GM12865 (cell line): ENCODE measurements at regions not wholly inside any gene's neighbourhood (a gene's known extent, or its start where the extent isn't known, plus 50 kb on each side); places are given as distances from the start of the nearest gene placed in this dataset.
"Not testable (repeated sequence)": the region's sequence is repeated elsewhere in the genome, so short reads cannot be mapped to it uniquely, and the experiment has no call there.

Source experiments
- DNase-seq: peaks from one replicate; pipeline ENCODE4 v3.0.0; 2010; ENCODE audit warnings: low read depth
- H3K4me3 ChIP-seq: 2 replicates; pipeline ENCODE4 v1.5.1; 2011; ENCODE audit warnings: mild to moderate bottlenecking, low read depth, low read length, control low read depth
- TF ChIP-seq, protein P1 (sequence below): IDR thresholded peaks from 2 replicates; pipeline ENCODE4 v1.5.1; 2011; ENCODE audit warnings: low read length, control low read depth, low read depth, inconsistent platforms; ENCODE audit not compliant: insufficient read depth; ENCODE audit errors: missing control alignments

GRCh38 chrX:1053072-1053471, 159.4 kb downstream of the CRLF2 start:
- no peak for DNase-seq
- H3K4me3 ChIP-seq: no peak overlapping the region
- TF ChIP-seq, protein P1, sequence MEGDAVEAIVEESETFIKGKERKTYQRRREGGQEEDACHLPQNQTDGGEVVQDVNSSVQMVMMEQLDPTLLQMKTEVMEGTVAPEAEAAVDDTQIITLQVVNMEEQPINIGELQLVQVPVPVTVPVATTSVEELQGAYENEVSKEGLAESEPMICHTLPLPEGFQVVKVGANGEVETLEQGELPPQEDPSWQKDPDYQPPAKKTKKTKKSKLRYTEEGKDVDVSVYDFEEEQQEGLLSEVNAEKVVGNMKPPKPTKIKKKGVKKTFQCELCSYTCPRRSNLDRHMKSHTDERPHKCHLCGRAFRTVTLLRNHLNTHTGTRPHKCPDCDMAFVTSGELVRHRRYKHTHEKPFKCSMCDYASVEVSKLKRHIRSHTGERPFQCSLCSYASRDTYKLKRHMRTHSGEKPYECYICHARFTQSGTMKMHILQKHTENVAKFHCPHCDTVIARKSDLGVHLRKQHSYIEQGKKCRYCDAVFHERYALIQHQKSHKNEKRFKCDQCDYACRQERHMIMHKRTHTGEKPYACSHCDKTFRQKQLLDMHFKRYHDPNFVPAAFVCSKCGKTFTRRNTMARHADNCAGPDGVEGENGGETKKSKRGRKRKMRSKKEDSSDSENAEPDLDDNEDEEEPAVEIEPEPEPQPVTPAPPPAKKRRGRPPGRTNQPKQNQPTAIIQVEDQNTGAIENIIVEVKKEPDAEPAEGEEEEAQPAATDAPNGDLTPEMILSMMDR: no peak

DNA sequence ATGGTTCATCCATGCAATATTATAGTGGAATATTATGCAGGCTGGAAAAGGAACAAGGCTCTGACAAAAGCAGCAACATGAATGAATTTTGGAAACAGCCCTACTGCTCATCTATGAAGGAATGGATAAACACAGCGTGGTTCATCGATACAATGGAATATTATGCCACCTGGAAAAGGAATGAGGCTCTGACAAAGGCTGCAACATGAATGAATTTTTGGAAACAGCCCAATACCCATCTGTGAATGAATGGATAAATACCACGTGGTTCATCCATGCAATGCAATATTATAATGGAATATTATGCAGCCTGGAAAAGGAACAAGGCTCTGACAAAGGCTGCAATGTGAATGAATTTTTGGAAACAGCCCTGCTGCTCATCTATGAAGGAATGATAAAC, 160.4 kb downstream of the CRLF2 start:
- TF ChIP-seq, protein P1: no peak

DNA sequence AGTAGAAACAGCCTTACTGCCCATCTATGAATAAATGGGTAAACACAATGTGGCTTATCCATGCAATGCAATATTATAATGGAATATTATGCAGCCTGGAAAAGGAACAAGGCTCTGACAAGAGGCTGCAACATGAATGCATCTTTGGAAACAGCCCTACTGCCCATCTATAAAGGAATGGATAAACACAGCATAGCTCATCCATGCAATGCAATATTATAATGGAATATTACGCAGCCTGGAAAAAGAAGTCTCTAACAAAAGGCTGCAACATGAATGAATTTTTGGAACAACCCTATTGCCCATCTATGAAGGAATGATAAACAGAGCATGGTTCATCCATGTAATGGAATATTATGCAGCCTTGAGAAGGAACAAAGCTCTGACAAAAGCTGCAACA, 161.0 kb downstream of the CRLF2 start:
- TF ChIP-seq, protein P1: no peak
- DNase-seq: no peak
- no peak overlapping the region for H3K4me3 ChIP-seq

More for the DNA sequence above, 160.4 kb downstream of the CRLF2 start:
- no peak for DNase-seq
- H3K4me3 ChIP-seq: no peak overlapping the region

DNA sequence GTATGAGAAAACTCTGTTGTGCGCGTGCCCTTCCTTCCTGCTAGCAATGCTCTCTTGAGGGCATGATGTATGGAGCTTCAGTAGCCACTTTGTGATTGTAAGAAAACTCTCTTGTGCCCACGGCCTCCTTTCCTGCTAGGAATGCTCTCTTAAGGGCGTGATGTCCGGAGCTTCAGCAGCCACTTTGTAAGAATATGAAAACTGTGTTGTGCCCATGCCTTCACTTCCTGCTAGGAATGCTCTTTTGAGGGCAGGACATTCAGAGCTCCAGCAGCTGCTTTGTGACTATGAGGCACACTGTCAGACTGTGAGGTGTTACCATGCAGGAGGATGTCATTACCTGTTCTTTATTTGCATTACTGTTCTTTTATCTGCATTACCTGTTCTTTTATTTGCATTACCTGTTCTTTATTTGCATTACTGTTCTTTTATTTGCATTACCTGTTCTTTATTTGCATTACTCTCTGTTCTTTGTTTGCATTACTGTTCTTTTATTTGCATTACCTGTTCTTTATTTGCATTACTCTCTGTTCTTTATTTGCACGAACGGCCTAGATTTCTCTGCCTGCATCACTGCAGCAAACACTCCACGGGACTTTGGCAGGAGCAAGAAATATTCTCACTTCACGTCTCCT, 166.7 kb downstream of the CRLF2 start:
- no peak overlapping the region for H3K4me3 ChIP-seq
- TF ChIP-seq, protein P1: no peak
- no peak for DNase-seq

GRCh38 chrX:1041091-1041490, 171.4 kb downstream of the CRLF2 start:
- TF ChIP-seq, protein P1: no peak
- no peak for DNase-seq
- no peak overlapping the region for H3K4me3 ChIP-seq

DNA sequence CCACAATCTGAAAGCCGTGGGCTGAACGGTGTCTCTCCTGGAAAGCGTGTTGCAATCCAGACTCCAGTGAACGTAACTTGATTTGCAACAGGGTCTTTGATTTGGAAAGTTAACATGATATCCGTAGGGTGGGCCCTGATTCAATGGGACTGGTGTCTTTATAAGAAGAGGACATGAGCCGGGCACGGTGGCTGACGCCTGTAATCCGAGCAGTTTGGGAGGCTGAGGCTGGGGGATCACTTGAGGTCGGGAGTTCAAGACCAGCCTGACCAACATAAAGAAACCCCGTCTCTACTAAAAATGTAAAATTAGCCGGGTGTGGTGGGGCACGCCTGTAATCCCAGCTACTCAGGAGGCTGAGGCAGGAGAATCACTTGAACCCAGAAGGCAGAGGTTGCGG, 176.5 kb downstream of the CRLF2 start:
- not testable (repeated sequence) for DNase-seq, H3K4me3 ChIP-seq

DNA sequence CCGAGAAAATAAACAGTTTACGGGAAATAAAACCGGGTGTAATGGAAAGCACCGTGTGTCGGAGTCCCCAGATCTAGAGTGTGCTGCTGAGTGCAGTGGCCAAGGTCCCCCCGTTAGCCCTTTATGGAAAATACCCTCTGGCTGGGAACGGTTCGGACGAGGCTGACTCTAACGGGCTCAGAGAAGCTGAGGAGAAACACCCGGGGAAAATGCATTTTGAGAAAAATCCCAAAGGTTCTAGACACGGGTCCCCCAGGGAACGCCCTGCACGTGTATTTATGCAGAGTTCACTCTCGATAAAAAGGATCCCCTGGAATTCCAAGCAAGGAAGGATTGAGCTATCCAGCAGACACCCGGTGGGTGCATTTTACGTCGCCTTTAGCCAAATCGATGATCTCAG, 177.2 kb downstream of the CRLF2 start:
- DNase-seq: no peak
- no peak overlapping the region for H3K4me3 ChIP-seq
- TF ChIP-seq, protein P1: no peak
